EH (cell line): ENCODE measurements at regions not wholly inside any gene's neighbourhood (a gene's known extent, or its start where the extent isn't known, plus 50 kb on each side); places are given as distances from the start of the nearest gene placed in this dataset.
"Not testable (repeated sequence)": the region's sequence is repeated elsewhere in the genome, so short reads cannot be mapped to it uniquely, and the experiment has no call there.

ENCODE experiments used
- DNase-seq: peaks from one replicate; pipeline ENCODE4 v3.0.0-alpha.2; 2015; ENCODE audit warnings: low read depth

DNA sequence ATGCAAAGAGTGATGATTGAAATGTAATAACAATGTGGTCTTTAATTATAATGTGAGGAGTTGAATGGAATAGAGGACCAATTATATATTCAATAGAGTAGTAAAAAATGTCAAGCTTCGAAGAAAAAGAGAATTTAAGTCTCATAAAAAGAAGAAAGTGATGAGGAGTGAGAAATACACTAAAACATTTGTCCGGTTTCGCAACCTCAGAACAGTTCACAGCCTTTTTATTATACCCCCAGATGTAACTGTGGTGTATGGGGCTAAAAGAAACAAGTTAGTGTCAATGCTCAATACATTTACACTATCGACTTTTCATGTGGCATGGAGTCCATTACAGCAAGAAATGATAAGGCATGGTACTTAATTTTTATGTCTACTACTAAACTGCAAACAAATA, 386.5 kb upstream of the ATP11B start:
- DNase-seq = no peak

- no peak for DNase-seq
These were observed 383.3 kb upstream of the ATP11B start for GRCh38 chr3:182410051-182410450.

GRCh38 chr3:182412066-182412465, 381.2 kb upstream of the ATP11B start:
- no peak for DNase-seq

- no peak for DNase-seq
These were observed 380.2 kb upstream of the ATP11B start for GRCh38 chr3:182413061-182413460.

- no peak for DNase-seq
These were observed 379.6 kb upstream of the ATP11B start for GRCh38 chr3:182413682-182414081.

GRCh38 chr3:182414586-182414985, 378.7 kb upstream of the ATP11B start:
- no peak for DNase-seq

- no peak for DNase-seq
These were observed 372.6 kb upstream of the ATP11B start for GRCh38 chr3:182420741-182421140.

- DNase-seq = no peak
These were observed 369.3 kb upstream of the ATP11B start for GRCh38 chr3:182424006-182424405.

DNA sequence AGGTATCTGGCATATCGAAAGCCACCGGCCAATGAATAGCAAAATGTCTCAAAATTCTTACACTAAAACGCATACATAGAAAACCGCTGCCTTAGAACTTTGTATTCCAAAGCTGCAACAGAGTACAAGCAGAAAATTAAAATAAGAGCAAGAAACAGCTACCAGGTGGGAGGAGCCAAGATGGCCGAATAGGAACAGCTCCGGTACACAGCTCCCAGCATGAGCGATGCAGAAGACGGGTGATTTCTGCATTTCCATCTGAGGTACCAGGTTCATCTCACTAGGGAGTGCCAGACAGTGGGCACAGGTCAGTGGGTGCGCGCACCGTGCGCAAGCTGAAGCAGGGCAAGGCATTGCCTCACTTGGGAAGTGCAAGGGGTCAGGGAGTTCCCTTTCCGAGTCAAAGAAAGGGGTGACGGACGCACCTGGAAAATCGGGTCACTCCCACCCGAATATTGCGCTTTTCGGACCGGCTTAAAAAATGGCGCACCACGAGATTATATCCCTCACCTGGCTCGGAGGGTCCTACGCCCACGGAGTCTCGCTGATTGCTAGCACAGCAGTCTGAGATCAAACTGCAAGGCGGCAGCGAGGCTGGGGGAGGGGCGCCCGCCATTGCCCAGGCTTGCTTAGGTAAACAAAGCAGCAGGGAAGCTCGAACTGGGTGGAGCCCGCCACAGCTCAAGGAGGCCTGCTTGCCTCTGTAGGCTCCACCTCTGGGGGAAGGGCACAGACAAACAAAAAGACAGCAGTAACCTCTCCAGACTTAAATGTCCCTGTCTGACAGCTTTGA, 367.2 kb upstream of the ATP11B start:
- DNase-seq = not testable (repeated sequence)

GRCh38 chr3:182431972-182432371, 361.3 kb upstream of the ATP11B start:
- DNase-seq = not testable (repeated sequence)

DNA sequence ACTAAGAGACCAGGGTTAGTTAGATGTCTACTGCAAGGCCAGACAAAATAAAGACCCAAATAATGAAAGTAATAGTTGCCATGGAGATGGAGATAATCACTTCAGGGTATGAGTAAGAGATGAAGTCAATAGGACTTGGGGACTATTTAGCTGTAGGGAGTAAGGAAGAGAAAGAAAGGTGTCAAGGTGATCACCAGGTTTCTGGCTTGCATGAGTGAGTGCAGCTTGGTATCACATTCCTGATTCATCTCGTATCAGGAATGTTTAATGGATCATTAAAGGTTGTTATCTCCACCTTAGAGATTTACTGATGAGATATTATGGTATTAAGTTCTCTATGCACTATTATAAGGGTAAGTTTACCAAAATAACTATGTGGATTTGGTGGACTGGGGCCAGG, 357.4 kb upstream of the ATP11B start:
- no peak for DNase-seq

DNA sequence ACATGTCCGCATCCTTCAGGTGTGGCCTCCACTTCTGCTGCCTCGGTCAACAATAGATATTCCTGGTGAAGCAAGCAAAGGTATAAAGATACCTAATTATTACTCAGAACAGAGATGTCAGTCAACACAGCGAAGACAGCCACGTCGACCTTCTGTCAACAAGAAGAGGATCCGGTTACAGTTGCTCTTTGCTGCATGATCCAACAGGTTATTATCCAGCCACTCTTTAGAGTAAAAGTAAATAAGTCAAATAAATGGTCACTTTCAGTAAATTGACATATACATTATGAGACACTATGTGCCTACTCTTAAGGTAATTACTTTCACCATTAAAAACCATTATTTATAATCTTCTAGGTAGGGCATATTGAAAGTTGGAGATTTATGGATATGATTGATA, 356.8 kb upstream of the ATP11B start:
- DNase-seq = no peak

DNA sequence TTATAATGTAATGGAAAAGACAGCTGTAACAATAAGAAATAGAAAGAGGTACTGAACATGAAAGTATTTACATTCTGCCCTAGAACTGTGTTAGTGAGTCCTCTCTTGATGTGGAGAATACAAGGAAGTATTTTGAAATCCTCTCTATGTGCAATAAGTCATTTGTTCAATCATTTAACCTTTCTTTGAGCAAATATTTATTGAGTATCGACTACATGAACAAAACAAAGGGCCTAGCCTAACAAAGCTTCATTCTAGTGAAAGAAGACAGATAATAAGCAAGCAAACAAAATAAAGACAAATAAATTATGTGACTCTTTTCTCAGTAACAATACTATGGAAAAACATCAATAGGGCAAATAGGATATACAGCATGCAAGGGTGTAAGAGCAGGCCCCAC, 354.9 kb upstream of the ATP11B start:
- DNase-seq = no peak

GRCh38 chr3:182440101-182440500, 353.2 kb upstream of the ATP11B start:
- DNase-seq = no peak

DNA sequence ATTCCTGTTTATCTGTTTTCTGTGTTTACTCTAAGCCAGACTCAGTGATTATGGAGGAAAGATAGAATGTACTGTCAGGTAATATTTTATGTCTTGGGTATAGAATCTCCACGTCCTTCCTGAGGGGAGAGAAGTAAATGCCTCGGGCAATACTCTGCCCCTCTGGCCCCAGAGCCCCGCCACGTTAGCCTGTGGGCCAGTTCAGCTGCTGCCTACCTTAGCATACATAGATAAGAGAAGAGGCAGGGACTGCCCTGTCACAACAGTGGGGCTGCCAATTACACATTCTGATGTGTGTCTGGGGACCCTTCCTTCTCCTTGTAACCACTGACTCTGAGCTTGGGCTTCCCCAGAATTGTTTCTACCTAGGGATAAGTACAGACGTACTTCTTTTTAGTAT, 347.7 kb upstream of the ATP11B start:
- DNase-seq = no peak

DNA sequence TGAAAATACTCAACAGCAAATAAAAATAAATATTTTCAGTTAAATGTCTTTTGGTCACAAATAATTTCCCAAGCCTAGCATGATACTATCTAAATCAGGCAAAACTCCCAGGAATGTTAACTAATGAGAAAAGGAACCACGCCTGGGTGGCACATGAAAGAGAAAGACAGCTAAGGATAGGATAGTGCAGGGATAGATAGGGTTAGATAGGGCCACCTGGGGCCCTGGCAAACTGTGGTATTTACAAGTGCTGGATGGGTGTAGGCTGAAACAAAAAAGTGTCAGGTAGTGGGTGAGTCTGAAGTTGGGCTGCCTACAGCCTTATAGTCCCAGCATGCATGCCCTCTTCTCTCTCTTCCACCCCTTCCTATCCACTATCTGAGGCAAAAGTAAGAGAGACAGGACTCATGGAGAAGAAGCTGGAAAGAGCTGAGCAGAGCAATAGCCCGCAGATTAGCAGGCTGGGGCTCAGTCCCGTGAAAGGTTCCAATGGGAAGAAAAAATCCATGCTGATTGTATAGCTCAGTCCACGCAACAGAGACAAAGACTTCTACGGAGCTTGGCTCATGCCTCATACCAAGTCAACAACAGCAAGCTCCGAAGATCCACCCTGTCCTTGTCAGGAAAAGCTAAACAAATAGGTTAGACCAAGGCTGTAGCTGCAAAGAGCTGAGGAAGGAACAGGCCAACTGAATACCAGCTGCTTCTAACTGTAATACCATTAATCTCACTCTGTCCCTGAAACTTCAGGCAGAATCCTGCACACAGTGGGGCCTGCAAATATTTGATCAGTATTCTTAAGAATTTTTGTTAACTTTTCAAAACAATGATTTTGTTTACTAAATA, 342.1 kb upstream of the ATP11B start:
- no peak for DNase-seq

DNA sequence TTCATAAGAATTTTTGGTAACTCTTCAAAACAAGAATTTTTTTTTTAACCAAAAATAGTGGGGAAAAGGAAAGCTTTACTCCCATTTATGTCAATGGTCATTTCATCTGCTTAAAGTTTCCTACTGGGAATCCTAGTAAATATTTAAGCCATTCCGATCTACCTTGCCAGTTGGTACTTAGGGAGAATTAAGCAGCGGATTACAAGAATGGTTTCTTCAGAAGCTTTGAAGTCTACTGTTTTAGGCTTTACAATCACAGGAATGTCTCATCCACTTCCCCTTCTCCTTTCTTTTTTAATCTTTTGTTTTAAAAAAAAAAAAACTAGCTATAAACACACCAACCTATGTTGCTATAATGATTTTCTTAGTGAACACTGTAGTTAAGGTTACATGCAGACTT, 341.4 kb upstream of the ATP11B start:
- no peak for DNase-seq

GRCh38 chr3:182455011-182455410, 338.3 kb upstream of the ATP11B start:
- no peak for DNase-seq

DNA sequence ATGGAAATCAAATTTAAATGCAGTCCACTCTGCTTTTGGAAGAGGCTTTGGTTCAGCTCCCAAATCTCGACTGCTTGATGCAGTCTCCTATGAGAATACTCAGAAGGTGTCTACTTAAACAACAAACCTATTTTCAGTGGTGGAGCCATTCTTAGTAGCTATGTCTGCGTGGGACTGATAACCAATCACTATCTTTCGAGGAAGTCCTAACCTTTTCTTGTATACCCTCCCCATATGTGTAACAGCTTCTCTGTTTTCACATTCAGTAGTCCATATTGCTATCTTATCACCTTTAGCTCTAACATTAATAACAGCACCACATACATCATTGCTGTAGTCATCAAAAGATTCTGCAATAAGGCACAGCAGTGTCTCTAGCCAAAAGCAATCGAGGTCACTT, 333.0 kb upstream of the ATP11B start:
- DNase-seq = no peak

DNA sequence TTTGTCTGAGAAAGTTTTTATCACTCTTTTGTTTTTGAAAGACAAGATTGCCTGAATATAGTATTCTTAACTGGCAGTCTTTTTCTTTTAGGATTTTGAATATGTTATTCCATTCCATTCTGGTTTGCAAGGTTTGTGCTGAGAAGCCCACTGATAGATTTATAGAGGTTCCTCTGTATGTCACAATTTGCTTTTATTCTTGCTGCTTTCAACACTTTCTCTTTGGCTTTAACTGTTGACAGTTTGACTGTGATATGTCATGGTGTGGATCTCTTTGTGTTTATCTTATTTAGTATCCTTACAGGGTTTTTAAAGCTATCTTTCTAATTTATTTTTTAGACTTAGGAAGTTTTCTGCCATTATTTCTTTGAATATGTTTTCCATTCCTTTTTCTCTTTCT, 331.2 kb upstream of the ATP11B start:
- no peak for DNase-seq

DNA sequence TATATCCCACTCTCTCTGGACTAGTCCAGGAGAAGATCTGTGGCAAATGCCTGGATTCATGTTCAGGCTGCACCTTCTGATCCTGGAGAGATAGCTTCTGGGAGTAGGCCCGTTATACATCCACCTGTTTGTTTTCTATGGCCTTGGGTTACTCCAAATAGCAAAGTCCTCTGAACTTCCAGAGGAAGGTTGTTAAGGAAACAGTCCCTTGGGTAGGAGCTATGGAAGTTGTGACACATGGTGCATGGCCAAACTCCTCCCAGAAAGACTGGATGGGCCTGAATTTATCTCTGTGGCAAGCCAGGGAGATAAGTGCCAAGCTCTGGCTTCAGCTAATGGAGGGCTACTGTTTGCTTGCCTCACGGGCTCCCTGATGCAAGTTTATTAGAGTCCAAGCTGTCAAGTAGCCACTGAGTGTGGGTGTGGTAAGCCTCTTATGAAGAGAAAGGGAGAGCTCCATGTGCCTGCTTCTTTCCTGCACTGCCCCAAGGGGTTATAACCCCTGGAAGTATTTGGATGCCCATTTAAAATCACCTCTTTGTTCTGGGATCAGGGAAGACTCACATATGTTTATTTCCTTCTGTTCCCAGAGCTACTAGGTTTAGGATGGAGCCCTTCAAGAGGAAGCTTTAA, 328.7 kb upstream of the ATP11B start:
- no peak for DNase-seq

GRCh38 chr3:182465301-182466185, 327.8 kb upstream of the ATP11B start:
- DNase-seq = no peak
